Breast epithelium (tissue), 4 donors: ENCODE measurements at regions not wholly inside any gene's neighbourhood (a gene's known extent, or its start where the extent isn't known, plus 50 kb on each side); places are given as distances from the start of the nearest gene placed in this dataset.
"Not testable (repeated sequence)": the region's sequence is repeated elsewhere in the genome, so short reads cannot be mapped to it uniquely, and the experiment has no call there.

ENCODE experiments used
- DNase-seq, 2 donors: peaks; one replicate each; pipeline ENCODE4 v3.0.0-alpha.2; 2019; ENCODE audit warnings: low spot score in 2 of 2
- H3K27ac ChIP-seq, 2 donors: fragments of 200-600 bp; sonication (generic) in 1 of 2; one replicate each; pipeline ENCODE4 v1.5.1; 2016 to 2019; ENCODE audit warnings: mild to moderate bottlenecking in 1 of 2
- H3K27me3 ChIP-seq, 2 donors: fragments of 200-600 bp; sonication (generic) in 1 of 2; one replicate each; pipeline versions ENCODE4 v1.5.1 to v1.6.0; 2017 to 2019; ENCODE audit warnings: control low read depth in 1 of 2, mild to moderate bottlenecking in 1 of 2
- H3K36me3 ChIP-seq: fragments of 200-600 bp; one replicate; pipeline ENCODE4 v1.5.1; 2019
- H3K4me1 ChIP-seq, 2 donors: fragments of 200-600 bp; sonication (generic); one replicate each; pipeline ENCODE4 v1.5.1; 2016 to 2019; ENCODE audit warnings: control low read depth in 1 of 2
- H3K4me3 ChIP-seq, 3 donors: fragments of 200-600 bp; sonication (generic); 1 replicate in 2 of 3; 2 replicates in 1 of 3; pipeline ENCODE4 v1.5.1; 2016 to 2019; ENCODE audit warnings: mild to moderate bottlenecking in 3 of 3, moderate library complexity in 2 of 3
- H3K9me3 ChIP-seq, 2 donors: fragments of 200-600 bp; sonication (generic) in 1 of 2; one replicate each; pipeline ENCODE4 v1.5.1; 2016 to 2019; ENCODE audit warnings: control low read depth in 1 of 2
- CTCF ChIP-seq, 3 donors: fragments of 450-650 bp; IDR thresholded peaks; one replicate each; pipeline ENCODE4 v1.5.1; 2016 to 2017; ENCODE audit warnings: antibody characterized with exemption in 3 of 3, mild to moderate bottlenecking in 3 of 3, moderate library complexity in 3 of 3
- POLR2A ChIP-seq: fragments of 450-650 bp; IDR thresholded peaks from one replicate; pipeline ENCODE4 v1.6.1; 2016; ENCODE audit warnings: antibody characterized with exemption, mild to moderate bottlenecking, moderate library complexity
- POLR2AphosphoS5 ChIP-seq, 3 donors: sonication (generic); formaldehyde crosslinking; IDR thresholded peaks; one replicate each; pipeline ENCODE4 v1.6.1; 2017; ENCODE audit warnings: antibody characterized with exemption in 3 of 3
- intact Hi-C: fragments of 100-400 bp; cut with DNase I; formaldehyde crosslinking; loops from one replicate; pipeline ENCODE4 v1.15.1; 2023; ENCODE audit warnings: low total_unique reads

GRCh38 chr1:56249234-56249633 lies 330.1 kb downstream of the PLPP3 start:
- DNase-seq: no peak
- intact Hi-C loops: no loop called here
- no peak overlapping the region for H3K27ac ChIP-seq
- H3K36me3 ChIP-seq: no peaks in the 10 kb centered on the region
- no peak overlapping the region for H3K4me3 ChIP-seq
- no peaks in the 10 kb centered on the region for H3K4me1 ChIP-seq
- no peaks in the 10 kb centered on the region for H3K9me3 ChIP-seq
- TF ChIP-seq CTCF (IDR thresholded peaks at IDR 0.05) (no peak), POLR2A (no peak), POLR2AphosphoS5 (IDR thresholded peaks at IDR 0.05) (no peak)
- no peaks in the 10 kb centered on the region for H3K27me3 ChIP-seq

GRCh38 chr1:56248138-56248537 lies 331.2 kb downstream of the PLPP3 start:
- no peaks in the 10 kb centered on the region for H3K36me3 ChIP-seq
- intact Hi-C loops: no loop called here
- no peak overlapping the region for H3K4me3 ChIP-seq
- no peaks in the 10 kb centered on the region for H3K27me3 ChIP-seq
- no peak overlapping the region for H3K27ac ChIP-seq
- no peak for DNase-seq
- H3K9me3 ChIP-seq: no peaks in the 10 kb centered on the region
- H3K4me1 ChIP-seq: no peaks in the 10 kb centered on the region
- TF ChIP-seq CTCF (IDR thresholded peaks at IDR 0.05) (no peak), POLR2AphosphoS5 (IDR thresholded peaks at IDR 0.05) (no peak), POLR2A (no peak)

GRCh38 chr1:56246726-56247125 lies 332.6 kb downstream of the PLPP3 start:
- H3K9me3 ChIP-seq, H3K27me3 ChIP-seq, H3K4me3 ChIP-seq, intact Hi-C loops, H3K4me1 ChIP-seq, H3K27ac ChIP-seq, H3K36me3 ChIP-seq, DNase-seq: not testable (repeated sequence)

GRCh38 chr1:56240400-56240799 lies 339.0 kb downstream of the PLPP3 start:
- H3K4me3 ChIP-seq: no peak overlapping the region
- TF ChIP-seq POLR2A (no peak), POLR2AphosphoS5 (IDR thresholded peaks at IDR 0.05) (no peak), CTCF (IDR thresholded peaks at IDR 0.05) (no peak)
- peaks cover 0 to 13% of the 10 kb centered on the region in 2 donors for H3K9me3 ChIP-seq
- no peak for DNase-seq
- H3K4me1 ChIP-seq: no peaks in the 10 kb centered on the region
- H3K27me3 ChIP-seq: no peaks in the 10 kb centered on the region
- intact Hi-C loops: no loop called here
- no peak overlapping the region for H3K27ac ChIP-seq
- H3K36me3 ChIP-seq: no peaks in the 10 kb centered on the region

GRCh38 chr1:56237491-56238064 lies 341.8 kb downstream of the PLPP3 start:
- Histone ChIP-seq H3K27ac (no peak overlapping the region), H3K9me3 (peaks cover 0 to 13% of the 10 kb centered on the region in 2 donors), H3K36me3 (no peaks in the 10 kb centered on the region), H3K27me3 (no peaks in the 10 kb centered on the region), H3K4me3 (no peak overlapping the region), H3K4me1 (no peaks in the 10 kb centered on the region)
- TF ChIP-seq CTCF (IDR thresholded peaks at IDR 0.05): no peak
- TF ChIP-seq POLR2A: no peak
- TF ChIP-seq POLR2AphosphoS5 (IDR thresholded peaks at IDR 0.05): no peak
- intact Hi-C loops: no loop called here
- DNase-seq: no peak

GRCh38 chr1:56236688-56237087 lies 342.7 kb downstream of the PLPP3 start:
- TF ChIP-seq POLR2A (no peak), CTCF (IDR thresholded peaks at IDR 0.05) (no peak), POLR2AphosphoS5 (IDR thresholded peaks at IDR 0.05) (no peak)
- H3K4me1 ChIP-seq: no peaks in the 10 kb centered on the region
- no peak for DNase-seq
- H3K27me3 ChIP-seq: no peaks in the 10 kb centered on the region
- no peak overlapping the region for H3K4me3 ChIP-seq
- peaks cover 0 to 7% of the 10 kb centered on the region in 2 donors for H3K9me3 ChIP-seq
- no peaks in the 10 kb centered on the region for H3K36me3 ChIP-seq
- no peak overlapping the region for H3K27ac ChIP-seq
- intact Hi-C loops: no loop called here
